ENCODE measurements at regions not wholly inside any gene's neighbourhood (a gene's known extent, or its start where the extent isn't known, plus 50 kb on each side); places are given as distances from the start of the nearest gene placed in this dataset.

DNA sequence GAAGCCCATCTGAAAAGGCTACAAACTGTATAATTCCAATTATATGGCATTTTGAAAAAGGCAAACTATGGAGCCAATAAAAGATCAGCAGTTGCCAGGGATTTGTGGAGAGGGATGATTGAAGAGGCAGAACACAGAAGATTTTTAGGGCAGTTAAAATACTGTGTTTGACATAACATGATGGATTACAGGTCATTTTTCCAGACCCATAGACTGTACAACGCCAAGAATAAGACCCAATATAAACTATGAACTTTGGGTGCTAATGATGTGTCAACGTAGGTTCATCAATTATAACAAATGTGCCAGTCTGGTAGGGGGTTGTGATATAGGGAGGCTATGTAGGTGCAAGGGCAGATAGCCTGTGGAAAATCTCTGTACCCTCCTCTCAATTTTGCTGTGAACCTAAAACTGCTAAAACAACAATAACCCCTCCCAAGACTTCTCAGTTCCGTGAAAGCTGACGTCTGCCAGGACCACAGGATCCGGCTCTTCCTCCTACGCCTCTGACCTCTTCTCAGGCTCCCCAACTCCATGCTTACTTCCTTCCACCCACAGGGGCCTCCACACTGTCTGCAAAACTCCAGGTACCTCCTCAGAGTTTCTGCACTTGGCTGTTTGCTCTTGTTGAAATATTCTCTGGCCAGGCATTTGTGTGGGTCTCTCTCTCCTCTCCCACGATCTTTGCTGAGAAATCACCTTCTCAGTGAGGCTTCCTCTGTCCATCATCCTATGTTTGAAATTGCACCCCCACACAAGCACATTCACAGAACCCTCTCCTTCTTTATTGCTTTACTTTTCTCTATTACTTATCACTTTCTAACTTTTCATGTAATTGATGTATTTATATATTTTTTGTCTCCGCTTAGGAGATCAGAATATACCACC is 131.4 kb downstream of the BBS10 start:
- DNase-seq = no peak

DNA sequence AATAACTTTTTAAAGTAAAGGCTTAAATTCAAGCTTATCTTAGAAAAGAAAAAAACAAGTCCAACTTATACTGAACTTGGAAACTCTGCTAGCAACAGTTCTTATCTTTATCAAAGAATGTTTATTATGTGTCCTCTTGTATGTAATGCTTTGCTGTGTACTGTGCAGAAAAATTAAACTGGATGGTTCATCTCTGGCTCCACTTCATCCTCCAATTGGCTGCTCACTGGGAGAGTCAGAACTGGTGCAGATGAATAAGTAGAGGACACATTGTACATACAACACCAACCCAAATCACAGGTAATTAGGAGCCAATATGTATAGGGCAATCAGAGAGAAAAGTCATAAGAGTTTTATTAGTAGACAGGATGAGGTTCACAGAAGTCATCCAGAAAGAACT is 123.6 kb upstream of the NAP1L1 start:
- no peak for DNase-seq

GRCh38 chr12:76206677-76207072 is 122.2 kb upstream of the NAP1L1 start:
- no peak for DNase-seq

DNA sequence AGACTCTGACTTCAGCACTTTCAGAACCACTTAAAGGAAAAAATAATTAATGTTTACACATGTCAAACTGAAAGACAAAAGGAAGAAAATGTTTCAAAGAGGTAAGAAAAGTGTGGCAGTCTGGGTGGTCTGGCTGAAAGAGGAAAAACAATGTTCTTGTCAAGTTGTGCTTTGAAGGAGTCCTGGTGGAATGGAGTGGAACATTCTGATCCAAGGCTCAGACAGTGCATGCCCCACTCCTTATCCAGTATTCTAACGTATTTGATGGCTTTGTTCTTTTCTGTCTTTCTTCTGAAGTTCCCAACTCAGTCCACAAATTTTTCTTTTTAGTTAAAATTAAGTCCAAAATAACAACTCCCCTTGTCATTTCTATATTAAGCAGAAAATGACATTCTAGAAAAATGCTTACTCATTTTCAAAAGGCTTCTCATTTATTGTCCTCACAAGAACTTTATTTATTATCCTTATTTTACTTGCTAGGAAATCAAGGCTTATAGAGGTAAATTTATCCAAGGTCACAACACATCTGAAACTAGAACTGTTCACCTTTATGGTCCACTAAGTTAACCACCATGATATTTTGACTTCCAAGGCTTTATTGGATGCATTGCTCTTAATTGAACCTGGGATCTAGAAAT is 121.7 kb upstream of the NAP1L1 start:
- no peak for DNase-seq

- no peak for DNase-seq
Measured at GRCh38 chr12:76202621-76203020, 118.1 kb upstream of the NAP1L1 start.

DNA sequence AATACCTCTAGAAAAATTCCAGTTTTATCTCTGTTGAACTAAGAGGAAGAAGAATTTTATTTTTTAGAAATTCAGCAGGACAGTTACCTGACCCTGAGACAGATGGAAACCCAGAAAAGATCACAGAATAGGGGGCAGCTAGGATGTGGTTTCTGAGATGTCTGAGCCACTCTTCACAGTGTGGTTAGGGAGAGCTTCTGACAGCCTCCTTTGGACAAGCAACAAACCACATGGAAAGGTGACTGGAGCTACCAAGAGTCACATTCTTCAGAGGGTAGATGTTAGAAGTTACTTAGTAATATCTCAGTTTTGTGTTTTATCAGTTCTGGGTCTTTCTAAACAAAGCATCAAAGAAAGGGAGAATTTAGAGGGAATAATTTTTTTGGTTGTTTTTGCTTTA is 117.3 kb upstream of the NAP1L1 start:
- no peak for DNase-seq

- no peak for DNase-seq
Measured at GRCh38 chr12:76201316-76201715, 116.8 kb upstream of the NAP1L1 start.

- no peak for DNase-seq
Measured at GRCh38 chr12:76199808-76200207, 115.3 kb upstream of the NAP1L1 start.

- DNase-seq = no peak
Measured at GRCh38 chr12:76198839-76199238, 114.4 kb upstream of the NAP1L1 start.

GRCh38 chr12:76197283-76197682 is 112.8 kb upstream of the NAP1L1 start:
- no peak for DNase-seq

GRCh38 chr12:76195920-76196319 is 111.4 kb upstream of the NAP1L1 start:
- no peak for DNase-seq

- DNase-seq = no peak
Measured at GRCh38 chr12:76194724-76195123, 110.2 kb upstream of the NAP1L1 start.

DNA sequence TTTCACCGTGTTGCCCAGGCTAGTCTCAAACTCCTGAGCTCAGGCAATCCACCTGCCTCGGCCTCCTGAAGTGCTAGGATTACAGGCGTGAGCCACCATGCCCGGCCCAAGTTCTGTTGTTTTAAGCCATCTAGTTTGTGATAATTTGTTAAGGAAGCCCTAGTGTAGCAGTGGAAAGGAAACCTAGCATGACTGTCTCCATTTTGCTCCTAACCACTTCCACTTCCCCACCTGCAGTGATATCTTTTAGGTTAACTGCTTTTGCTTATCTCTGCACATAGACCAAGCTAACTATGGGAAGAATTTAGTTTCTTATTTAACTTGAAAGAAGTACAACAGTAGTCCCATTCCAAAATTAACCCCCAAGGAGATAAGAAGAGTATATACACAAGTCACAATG is 109.5 kb upstream of the NAP1L1 start:
- no peak for DNase-seq

- no peak for DNase-seq
Measured at GRCh38 chr12:76192416-76192815, 107.9 kb upstream of the NAP1L1 start.

- no peak for DNase-seq
Measured at GRCh38 chr12:76190299-76190698, 105.8 kb upstream of the NAP1L1 start.

DNA sequence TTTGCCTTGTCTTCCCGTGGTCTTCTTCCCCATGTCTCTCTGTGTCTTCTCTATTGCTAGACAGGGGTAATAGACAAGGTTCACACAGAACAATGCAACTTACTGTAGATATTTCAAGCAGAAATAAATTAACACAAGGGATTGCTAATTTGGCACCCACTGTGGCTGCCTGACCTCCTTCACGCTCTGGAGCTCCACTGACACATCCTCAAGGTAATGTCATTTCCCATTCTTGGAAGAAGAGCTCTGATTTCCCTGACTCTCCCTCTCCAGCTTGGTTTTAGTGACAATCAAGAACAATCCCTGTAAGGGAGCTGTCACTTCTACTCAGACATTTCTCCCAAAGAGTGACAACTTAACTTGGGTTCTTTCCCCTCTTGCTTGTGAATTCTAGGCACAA is 105.4 kb upstream of the NAP1L1 start:
- DNase-seq = no peak

DNA sequence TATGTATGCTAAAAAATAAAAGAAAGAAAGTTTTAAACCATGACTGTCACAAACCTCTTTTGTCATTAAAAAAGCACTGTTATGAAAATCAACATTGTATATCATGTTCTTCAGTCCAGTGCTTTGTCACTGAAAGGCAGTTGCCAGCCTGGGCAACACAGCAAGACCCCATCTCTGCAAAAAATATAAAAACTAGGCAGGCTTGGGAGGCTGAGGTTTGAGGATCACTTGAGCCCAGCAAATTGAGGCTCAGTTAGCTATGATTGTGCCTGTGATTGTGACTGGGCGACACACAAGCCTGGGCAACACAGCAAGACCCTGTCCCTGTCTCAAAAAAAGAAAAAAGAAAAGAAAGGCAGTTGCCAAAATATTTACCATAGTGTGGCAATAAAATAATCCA is 102.7 kb upstream of the NAP1L1 start:
- no peak for DNase-seq

DNA sequence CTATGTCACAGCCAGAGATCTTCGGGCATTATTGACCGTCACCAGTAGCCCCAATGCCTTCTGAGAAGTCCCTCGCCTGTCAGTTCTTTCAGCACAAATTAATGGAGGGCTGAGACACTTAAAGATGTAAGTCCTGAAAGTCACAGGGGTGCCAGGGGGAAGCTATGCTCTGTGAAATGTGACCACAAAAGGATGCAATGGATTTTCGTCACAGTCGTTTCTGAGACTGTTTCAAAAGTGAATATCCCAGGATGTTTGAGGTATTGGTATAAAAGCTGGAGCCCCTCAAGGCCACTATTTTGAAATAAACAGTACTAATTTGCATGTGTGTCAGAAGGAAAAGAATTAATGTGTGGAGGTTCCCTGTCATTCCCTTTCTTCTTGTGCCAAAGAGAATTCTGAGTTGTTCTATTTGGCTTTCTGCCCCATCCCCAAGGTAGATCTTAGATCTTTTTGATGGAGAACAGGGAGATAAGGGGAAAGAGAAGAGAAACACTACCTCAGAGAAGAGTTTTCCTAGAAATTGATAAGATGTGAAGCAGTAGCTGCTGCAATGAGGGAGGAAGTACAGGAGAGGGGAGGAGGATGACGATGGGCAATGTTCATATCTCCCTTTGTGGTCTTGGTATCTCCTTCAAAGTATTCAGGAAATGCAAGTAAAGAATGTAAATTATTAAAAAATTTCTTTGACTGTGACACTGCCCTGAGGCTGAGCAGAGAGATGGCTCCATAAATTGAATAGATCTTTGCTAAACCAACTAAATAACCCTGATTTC is 101.8 kb upstream of the NAP1L1 start:
- DNase-seq = no peak

GRCh38 chr12:76183459-76184186 is 99.1 kb upstream of the NAP1L1 start:
- no peak for DNase-seq

DNA sequence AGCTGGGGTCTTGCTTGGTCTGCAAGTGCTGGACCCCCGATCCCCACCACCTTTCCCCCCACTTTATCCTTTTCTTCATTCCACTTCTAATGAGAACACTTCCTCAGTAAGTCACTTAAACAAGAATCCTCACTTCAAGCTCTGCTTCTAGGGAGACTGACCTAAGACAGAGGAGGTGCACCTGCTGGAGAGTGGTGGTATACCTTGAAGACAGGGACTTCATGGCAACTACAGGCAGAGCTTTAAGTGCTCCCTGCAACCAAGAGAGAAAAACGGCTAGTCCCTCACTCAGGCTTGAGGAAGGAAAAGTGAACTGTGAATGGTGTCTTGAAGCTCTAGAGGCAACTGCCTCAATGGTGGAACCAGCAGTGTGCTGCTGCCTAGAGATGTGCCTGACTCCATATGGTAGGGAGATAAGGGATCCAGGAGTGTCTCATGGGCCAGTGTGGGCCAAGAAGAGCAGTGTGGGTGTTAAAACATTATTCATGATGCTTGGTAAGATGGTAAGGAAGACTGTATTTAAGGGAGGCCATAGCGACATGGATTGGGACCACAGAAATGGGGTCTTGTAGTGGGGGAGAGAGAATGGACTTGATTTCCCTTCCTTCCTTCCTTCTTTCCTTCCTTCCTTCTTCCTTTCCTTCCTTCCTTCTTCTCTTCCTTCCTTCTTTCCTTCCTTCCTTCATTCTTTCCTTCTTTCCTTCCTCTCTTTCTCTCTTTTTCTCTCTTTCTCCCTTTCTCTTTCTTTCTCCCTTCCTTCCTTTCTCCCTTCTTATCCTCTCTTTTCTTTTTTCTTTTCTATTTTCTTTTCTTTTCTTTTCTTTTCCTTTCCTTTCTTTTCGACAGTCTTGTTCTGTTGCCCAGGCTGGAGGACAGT is 96.2 kb upstream of the NAP1L1 start:
- DNase-seq = no peak

DNA sequence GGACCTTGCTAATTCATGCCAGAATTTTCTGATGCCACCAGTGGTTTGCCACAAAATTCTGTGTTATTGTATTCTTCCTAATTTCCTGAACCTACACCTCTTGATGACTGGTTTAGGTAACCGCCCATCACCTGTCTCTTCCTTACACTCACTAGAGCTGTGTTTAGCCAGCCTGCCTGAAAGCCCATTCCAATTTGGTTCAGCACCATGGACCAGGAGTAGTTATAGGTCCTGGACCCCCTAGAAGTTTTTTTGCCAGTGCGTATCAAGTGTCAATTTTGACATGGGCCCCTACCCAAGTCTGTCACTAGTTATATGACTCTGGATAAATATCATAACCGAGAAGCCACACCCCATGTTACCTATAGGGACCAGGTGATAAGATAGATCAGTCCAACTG is 94.0 kb upstream of the NAP1L1 start:
- no peak for DNase-seq

- DNase-seq = no peak
Measured at GRCh38 chr12:76177821-76178220, 93.3 kb upstream of the NAP1L1 start.
